GM21529 (cell line): ENCODE measurements at regions not wholly inside any gene's neighbourhood (a gene's known extent, or its start where the extent isn't known, plus 50 kb on each side); places are given as distances from the start of the nearest gene placed in this dataset.
"Not testable (repeated sequence)": the region's sequence is repeated elsewhere in the genome, so short reads cannot be mapped to it uniquely, and the experiment has no call there.

Source experiments
- ATAC-seq: cut with Tn5 transposase; IDR thresholded peaks from one replicate; pipeline ENCODE4 v1.9.1; 2021; ENCODE audit not compliant: unreplicated experiment

DNA sequence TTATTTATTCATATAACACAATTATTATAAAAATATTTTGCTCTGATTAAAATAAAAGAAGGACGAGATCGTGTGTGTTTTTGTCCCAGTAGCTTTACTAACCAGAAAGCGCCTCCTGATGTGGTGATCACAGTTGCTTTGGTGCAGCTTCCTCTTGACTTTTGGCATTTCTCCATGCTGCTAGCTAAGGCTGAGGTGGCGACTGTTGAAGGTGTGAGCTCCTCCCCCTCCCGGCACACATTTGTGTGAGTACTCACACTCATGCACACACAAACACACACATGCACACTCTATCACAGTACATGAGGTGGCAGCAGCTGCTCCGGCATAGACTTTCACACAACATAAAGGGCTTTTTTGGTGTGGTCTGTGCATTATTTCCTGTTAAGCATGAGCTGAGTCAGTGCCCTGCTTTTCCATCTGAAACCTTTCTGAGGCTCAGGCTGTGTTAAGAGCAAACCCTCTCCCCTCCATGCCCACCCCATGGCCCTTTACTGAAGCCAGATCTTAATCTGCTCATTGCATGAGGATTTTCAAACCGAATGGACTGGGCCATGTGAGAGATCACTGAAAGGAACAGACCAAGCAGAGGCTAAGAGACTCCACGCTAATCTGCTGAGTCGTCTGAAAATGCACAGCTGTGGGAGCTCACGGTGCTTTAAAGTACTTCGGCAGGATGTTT lies 53.3 kb downstream of the FOXD4L1 start:
- not testable (repeated sequence) for ATAC-seq

DNA sequence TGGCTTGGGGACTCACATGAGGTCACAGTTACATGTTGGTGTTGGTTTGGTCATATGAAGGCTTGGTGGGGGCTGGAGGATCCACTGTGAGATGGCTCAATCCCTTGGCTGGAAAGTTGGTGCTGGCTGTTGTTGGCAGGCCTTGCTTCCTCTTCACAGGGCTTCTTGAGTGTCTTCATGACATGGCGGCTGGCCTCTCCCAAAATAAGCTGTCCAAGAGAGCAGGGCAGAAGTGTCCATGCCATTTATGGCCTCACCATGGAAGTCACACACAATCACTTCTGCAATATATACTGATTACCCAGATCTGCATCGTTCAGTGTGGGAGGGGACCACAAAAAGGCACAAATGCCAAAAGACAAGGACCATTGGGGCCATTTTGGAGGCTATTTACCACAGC lies 61.4 kb downstream of the FOXD4L1 start:
- not testable (repeated sequence) for ATAC-seq

DNA sequence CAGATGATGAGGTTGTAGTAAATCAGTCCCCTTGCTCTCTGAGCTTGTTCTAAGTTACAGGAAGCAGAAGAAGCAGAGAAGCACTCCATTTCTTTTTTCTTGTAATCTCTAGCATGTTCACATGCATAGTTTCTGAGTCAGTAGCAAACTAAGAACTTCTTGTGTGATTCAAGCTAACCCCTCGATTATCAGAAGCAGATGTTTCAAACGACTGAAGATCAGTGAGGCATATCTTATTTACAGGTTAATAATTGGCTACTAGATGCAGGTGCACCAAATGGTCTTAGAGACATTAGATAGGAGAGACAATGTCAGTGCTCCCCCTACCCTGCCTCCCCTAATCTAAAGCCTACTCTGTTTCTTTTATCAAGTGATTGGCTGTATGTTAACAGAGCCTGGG lies 64.2 kb downstream of the FOXD4L1 start:
- peak; percentile 76 for ATAC-seq

DNA sequence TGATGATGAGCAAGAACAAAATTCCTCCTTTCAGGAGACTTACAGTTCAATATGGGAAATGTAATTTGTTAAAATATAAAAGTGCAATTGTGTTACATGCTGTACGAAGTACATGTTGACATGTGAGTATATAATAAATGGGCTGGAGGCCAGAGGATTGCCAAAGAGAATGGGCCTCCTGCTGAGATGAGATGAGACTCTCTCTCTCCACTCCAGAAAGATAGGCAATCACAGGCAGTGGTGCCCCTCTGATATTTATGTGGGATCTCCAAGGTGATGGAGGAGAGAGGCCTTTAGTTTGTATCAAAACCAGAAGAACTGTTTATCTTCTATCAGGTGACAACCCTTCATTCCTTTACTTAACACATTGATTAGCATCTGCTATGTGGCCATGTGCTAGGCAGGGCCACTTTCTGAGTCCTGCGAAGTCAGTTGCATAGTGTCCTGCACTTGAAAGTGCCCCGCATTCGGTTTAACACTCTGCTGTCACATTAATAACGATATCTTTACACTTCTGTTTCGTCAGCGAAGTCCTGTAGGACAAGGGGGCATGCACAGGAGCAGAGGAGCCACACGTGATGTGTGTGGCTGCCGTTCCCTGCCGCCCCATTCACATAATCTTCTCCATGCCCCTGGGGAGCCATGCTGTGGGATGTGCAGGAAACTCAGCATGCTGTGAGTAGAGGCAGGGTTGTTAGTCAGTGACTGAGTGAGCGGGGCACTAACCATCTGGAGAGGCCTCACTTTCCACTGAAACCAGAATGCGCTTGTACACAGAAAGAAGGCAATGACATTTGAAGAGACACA lies 60.2 kb upstream of the RABL2A start:
- not testable (repeated sequence) for ATAC-seq

DNA sequence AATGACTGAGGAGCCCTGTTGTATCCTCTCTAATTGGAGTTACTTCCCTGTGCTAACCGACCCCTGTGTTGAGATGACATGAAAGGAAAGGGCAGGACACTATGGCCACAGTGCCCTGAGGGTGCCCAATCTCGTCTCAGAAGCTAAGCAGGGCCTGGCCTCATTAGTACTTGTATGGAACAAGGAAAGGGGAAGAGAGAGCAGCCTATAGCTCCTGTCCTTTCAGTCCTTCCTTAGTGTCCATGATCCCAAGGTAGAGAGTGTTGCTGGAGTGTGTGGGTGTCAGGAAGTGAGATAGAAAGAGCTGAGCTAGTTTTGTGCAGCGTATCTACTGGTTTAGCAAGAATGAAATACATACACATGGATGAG lies 59.6 kb upstream of the RABL2A start:
- ATAC-seq = not testable (repeated sequence)

DNA sequence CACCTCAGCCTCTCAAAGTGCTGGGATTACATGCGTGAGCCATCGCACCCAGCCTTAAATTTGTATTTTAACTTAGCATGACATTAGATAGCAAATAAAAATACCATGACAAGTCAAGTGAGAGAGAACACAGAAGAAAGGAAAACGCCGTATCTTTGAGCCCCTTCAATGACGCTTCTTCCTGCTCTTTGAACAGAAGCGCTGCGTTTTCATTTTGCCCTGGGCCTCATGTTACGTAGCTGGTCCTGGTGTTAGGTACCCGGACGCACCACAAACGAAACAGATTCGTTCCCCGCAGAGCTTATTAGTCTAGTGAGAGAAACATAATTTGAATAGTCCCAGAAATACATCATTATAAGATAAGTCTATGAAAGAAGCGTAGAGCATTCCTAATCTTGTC lies 58.8 kb upstream of the RABL2A start:
- ATAC-seq = not testable (repeated sequence)

DNA sequence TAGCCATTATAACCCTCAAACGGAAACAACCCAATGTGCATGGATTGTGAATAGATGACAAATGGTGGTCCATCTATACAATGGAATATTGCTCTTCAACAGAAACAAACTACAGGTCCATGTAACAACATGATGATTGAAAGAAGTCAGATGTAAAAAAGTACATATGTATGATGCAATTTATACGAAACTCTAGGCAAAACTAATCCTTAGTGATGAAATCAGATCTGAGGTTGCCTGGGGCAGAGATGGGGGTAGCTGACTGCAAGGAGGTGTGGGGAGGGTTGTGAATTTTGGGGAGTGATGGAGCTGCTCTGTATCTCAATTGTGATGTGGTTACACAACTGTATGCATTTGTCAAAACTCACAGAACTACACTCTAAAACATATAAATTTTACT lies 57.0 kb upstream of the RABL2A start:
- ATAC-seq = not testable (repeated sequence)

DNA sequence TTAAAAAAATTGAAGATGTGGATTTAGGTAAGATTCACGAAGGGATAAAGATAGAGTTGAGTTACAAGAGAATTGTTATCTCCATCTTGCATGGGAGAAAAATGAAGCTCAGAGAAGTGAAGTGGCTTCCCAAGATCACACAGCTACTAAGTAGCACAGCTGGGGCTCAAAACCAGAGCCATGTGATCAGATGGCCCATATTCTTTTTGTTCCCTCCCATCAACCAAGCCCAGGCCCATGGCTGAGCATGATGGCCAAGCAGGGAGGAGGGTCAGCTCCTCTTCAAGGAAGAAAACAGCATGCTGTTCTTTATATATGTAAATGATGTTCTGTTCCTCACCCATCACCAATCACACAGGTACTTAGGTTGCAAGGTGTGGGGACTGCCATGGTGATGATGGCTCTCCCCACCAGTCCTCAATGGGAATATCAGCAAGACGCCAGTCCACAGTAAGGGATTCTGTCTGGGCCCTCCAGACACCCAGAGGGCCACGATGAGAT lies 56.5 kb upstream of the RABL2A start:
- not testable (repeated sequence) for ATAC-seq

DNA sequence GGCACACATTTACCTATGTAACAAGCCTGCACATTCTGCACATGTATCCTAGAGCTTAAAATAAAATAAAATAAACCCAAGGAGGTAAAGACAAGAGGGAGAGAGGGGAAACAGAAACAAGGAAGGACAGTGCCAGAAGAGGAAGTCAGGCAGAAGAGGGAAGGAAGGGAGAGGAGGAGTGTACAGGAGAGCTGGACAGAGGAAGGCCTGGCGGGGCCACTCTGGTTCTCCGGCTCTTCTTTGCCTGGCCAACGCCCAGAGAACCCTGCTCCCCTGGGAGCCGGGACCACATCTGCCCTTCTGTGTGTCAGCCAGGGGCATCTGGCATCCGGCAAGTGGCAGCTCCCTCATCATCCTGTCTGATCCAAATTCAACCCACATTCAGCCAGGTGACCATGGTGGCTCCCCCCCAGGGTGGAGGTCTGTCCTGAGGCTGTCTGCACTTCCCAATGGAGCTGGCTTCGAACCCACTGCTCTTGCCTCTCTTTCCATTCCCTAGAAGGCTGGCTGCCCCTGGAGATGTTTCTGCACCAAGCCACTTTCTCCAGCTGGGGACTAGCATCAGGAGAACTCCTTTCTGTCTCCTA lies 55.5 kb upstream of the RABL2A start:
- ATAC-seq = not testable (repeated sequence)

DNA sequence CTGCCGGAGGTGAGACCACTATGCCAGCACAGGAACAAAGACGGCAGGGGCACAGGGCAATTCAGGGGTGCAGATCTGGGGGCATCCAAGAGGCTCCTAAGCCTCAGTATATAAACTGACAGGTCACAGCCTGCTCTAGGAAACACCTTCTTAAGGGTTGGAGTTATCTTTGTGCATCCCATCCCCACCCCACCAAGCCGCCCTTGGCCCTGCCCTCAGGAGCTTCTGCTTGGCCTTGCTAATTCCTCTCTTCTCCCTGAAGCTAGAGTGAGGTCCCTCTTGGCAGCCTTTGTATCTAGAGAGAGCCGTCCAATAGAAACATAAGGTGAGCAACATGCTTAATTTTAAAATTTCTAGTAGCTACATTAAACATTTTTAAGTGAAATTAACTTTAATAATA lies 51.3 kb upstream of the RABL2A start:
- ATAC-seq = not testable (repeated sequence)

DNA sequence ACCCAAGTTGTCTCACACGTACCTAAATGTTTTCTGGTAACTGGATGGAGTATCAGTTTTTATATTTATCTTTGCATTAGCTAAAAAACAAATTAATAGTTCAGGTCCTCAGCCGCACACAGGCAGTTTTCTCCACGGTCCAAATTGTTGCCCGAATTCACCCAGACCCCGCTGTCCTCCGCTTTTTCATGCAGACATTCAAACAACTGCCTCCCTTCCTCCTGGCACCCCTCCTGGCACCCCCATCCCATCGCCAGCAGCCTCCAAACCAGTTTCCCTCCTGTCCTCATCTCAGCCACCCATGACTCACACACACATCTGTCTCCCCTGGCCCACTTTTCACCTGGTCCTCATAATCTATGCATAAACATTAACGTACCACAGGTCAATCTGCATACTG lies 50.7 kb upstream of the RABL2A start:
- ATAC-seq = not testable (repeated sequence)
